ENCODE measurements at regions not wholly inside any gene's neighbourhood (a gene's known extent, or its start where the extent isn't known, plus 50 kb on each side); places are given as distances from the start of the nearest gene placed in this dataset.

- TF ChIP-seq CTCF (conservative IDR thresholded peaks at IDR 0.05; ENCODE audit: low read depth, low read length) (no peak), EZH2 (IDR thresholded peaks at IDR 0.05; ENCODE audit: borderline replicate concordance, low read depth, low read length, poor library complexity, severe bottlenecking) (no peak)
Measured at GRCh38 chr9:82252116-82252515, 263.5 kb downstream of the SPATA31D1 start.

Data from A673 (cell line).